Peyer's patch (tissue), 4 donors: ENCODE measurements at regions not wholly inside any gene's neighbourhood (a gene's known extent, or its start where the extent isn't known, plus 50 kb on each side); places are given as distances from the start of the nearest gene placed in this dataset.
"Not testable (repeated sequence)": the region's sequence is repeated elsewhere in the genome, so short reads cannot be mapped to it uniquely, and the experiment has no call there.

Source experiments
- DNase-seq, 3 donors: peaks; one replicate each; pipeline ENCODE4 v3.0.0-alpha.2; 2017 to 2019
- H3K27ac ChIP-seq, 4 donors: fragments of 200-600 bp; sonication (generic); one replicate each; pipeline ENCODE4 v1.5.1; 2016 to 2019
- H3K27me3 ChIP-seq, 2 donors: fragments of 200-600 bp; sonication (generic); one replicate each; pipeline ENCODE4 v1.5.1; 2019
- H3K36me3 ChIP-seq, 3 donors: fragments of 200-600 bp; sonication (generic); one replicate each; pipeline ENCODE4 v1.5.1; 2016 to 2019
- H3K4me1 ChIP-seq, 4 donors: fragments of 200-600 bp; sonication (generic); one replicate each; pipeline ENCODE4 v1.5.1; 2016 to 2019
- H3K4me3 ChIP-seq, 4 donors: fragments of 200-600 bp; sonication (generic); 1 replicate in 3 of 4; 2 replicates in 1 of 4; pipeline ENCODE4 v1.5.1; 2016 to 2019; ENCODE audit warnings: mild to moderate bottlenecking in 1 of 4
- H3K9me3 ChIP-seq, 4 donors: fragments of 200-600 bp; sonication (generic); one replicate each; pipeline ENCODE4 v1.5.1; 2016 to 2019; ENCODE audit warnings: mild to moderate bottlenecking in 1 of 4
- CTCF ChIP-seq, 6 experiments: fragments of 450-650 bp in 4 of 6; fragments of 200-600 bp in 2 of 6; sonication (generic) in 1 of 6; IDR thresholded peaks; one replicate each; pipeline ENCODE4 v1.5.1; 2017 to 2019; ENCODE audit warnings: antibody characterized with exemption in 6 of 6, mild to moderate bottlenecking in 3 of 6, moderate library complexity in 1 of 6
- POLR2A ChIP-seq, 2 donors: fragments of 450-650 bp; IDR thresholded peaks; one replicate each; pipeline ENCODE4 v1.5.1; 2017; ENCODE audit warnings: antibody characterized with exemption in 2 of 2, mild to moderate bottlenecking in 2 of 2, moderate library complexity in 2 of 2

- DNase-seq = no peak
- Histone ChIP-seq H3K9me3 (no peaks in the 10 kb centered on the region), H3K4me3 (no peak overlapping the region), H3K27ac (no peak overlapping the region), H3K36me3 (no peaks in the 10 kb centered on the region), H3K27me3 (no peaks in the 10 kb centered on the region), H3K4me1 (no peaks in the 10 kb centered on the region)
- TF ChIP-seq CTCF (IDR thresholded peaks at IDR 0.05) = no peak
- no peak for TF ChIP-seq POLR2A (IDR thresholded peaks at IDR 0.05)
Measured at GRCh38 chr1:191702124-191702523, 456.1 kb upstream of the RGS18 start.

- H3K27me3 ChIP-seq = no peaks in the 10 kb centered on the region
- TF ChIP-seq POLR2A (IDR thresholded peaks at IDR 0.05) (no peak), CTCF (IDR thresholded peaks at IDR 0.05) (no peak)
- H3K27ac ChIP-seq = no peak overlapping the region
- no peak overlapping the region for H3K4me3 ChIP-seq
- H3K36me3 ChIP-seq = no peaks in the 10 kb centered on the region
- no peak for DNase-seq
- H3K9me3 ChIP-seq = no peaks in the 10 kb centered on the region
- H3K4me1 ChIP-seq = no peaks in the 10 kb centered on the region
Measured at GRCh38 chr1:191707288-191707687, 451.0 kb upstream of the RGS18 start.

- Histone ChIP-seq H3K4me3 (no peak overlapping the region), H3K4me1 (no peaks in the 10 kb centered on the region), H3K9me3 (no peaks in the 10 kb centered on the region), H3K36me3 (no peaks in the 10 kb centered on the region), H3K27ac (no peak overlapping the region), H3K27me3 (no peaks in the 10 kb centered on the region)
- TF ChIP-seq CTCF (IDR thresholded peaks at IDR 0.05) (no peak), POLR2A (IDR thresholded peaks at IDR 0.05) (no peak)
- no peak for DNase-seq
Measured at GRCh38 chr1:191709215-191709614, 449.0 kb upstream of the RGS18 start.

- Histone ChIP-seq H3K4me3 (no peak overlapping the region), H3K27me3 (no peaks in the 10 kb centered on the region), H3K36me3 (no peaks in the 10 kb centered on the region), H3K4me1 (no peaks in the 10 kb centered on the region), H3K9me3 (no peaks in the 10 kb centered on the region), H3K27ac (no peak overlapping the region)
- no peak for TF ChIP-seq POLR2A (IDR thresholded peaks at IDR 0.05)
- no peak for TF ChIP-seq CTCF (IDR thresholded peaks at IDR 0.05)
- no peak for DNase-seq
Measured at GRCh38 chr1:191711961-191712360, 446.3 kb upstream of the RGS18 start.

GRCh38 chr1:191714845-191715244, 443.4 kb upstream of the RGS18 start:
- Histone ChIP-seq H3K27ac (no peak overlapping the region), H3K9me3 (no peaks in the 10 kb centered on the region), H3K27me3 (no peaks in the 10 kb centered on the region), H3K36me3 (no peaks in the 10 kb centered on the region), H3K4me3 (no peak overlapping the region), H3K4me1 (no peaks in the 10 kb centered on the region)
- no peak for TF ChIP-seq CTCF (IDR thresholded peaks at IDR 0.05)
- no peak for DNase-seq

GRCh38 chr1:191729742-191730141, 428.5 kb upstream of the RGS18 start:
- H3K4me1 ChIP-seq = no peaks in the 10 kb centered on the region
- DNase-seq = no peak
- H3K27me3 ChIP-seq = no peaks in the 10 kb centered on the region
- TF ChIP-seq CTCF (IDR thresholded peaks at IDR 0.05) (no peak), POLR2A (IDR thresholded peaks at IDR 0.05) (no peak)
- H3K9me3 ChIP-seq = no peaks in the 10 kb centered on the region
- no peaks in the 10 kb centered on the region for H3K36me3 ChIP-seq
- H3K27ac ChIP-seq = no peak overlapping the region
- H3K4me3 ChIP-seq = no peak overlapping the region

- not testable (repeated sequence) for H3K4me1 ChIP-seq, H3K27ac ChIP-seq, H3K36me3 ChIP-seq, H3K4me3 ChIP-seq, H3K27me3 ChIP-seq, H3K9me3 ChIP-seq, DNase-seq
Measured at GRCh38 chr1:191731608-191732302, 426.5 kb upstream of the RGS18 start.
